Retinal pigment epithelial cell (primary cell): ENCODE measurements at regions not wholly inside any gene's neighbourhood (a gene's known extent, or its start where the extent isn't known, plus 50 kb on each side); places are given as distances from the start of the nearest gene placed in this dataset.

Experiments
- DNase-seq: peaks from one replicate; pipeline ENCODE4 v3.0.0-alpha.2; 2010; ENCODE audit warnings: low read depth
- H3K4me3 ChIP-seq: 2 replicates; pipeline ENCODE4 v1.5.1; 2011; ENCODE audit warnings: mild to moderate bottlenecking, low read length, control low read depth, moderate library complexity
- CTCF ChIP-seq: conservative IDR thresholded peaks from 2 replicates; pipeline ENCODE4 v1.5.1; 2011; ENCODE audit warnings: low read depth, low read length, control low read depth, inconsistent platforms

DNA sequence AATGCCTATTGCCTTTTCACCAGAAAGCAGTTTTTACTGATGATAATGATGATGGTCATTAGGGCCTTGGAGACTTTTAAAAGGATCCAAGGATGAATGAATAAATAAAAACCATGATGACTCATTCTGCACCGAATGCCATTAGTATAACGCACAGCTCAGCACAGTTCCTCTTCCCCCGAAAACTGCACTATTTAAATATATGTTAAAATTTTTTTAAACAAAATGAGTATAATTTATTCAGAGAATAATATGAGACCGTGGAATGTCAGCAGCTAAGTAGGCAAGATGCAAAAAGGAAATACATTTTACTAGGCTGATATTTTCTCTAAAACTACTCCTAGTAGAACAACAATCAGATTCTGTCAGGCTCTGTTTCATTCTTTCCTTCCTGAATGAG is 83.4 kb upstream of the NANOGP8 start:
- H3K4me3 ChIP-seq, result no peak overlapping the region
- no peak for DNase-seq

DNA sequence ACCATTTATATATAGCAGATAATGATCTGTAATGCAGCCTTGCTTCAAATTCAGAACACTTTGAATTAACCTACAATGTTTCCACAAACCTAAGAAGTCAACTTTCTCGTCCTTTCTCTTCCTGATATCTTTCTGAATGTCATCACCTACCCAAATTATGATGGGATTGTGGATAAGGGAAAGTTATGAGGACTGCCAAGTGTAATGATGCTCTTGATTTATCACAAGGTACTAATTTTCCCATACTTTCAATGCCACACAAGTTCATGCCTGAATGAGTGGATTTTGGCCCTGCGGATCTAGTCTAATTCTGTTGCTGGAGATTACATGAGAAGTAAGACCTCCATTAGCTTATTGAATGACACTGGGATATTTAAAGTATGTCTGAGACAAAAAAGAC is 82.6 kb upstream of the NANOGP8 start:
- TF ChIP-seq CTCF, result no peak
- H3K4me3 ChIP-seq, result no peak overlapping the region
- DNase-seq, result no peak

More for the DNA sequence above, 83.4 kb upstream of the NANOGP8 start:
- no peak for TF ChIP-seq CTCF

DNA sequence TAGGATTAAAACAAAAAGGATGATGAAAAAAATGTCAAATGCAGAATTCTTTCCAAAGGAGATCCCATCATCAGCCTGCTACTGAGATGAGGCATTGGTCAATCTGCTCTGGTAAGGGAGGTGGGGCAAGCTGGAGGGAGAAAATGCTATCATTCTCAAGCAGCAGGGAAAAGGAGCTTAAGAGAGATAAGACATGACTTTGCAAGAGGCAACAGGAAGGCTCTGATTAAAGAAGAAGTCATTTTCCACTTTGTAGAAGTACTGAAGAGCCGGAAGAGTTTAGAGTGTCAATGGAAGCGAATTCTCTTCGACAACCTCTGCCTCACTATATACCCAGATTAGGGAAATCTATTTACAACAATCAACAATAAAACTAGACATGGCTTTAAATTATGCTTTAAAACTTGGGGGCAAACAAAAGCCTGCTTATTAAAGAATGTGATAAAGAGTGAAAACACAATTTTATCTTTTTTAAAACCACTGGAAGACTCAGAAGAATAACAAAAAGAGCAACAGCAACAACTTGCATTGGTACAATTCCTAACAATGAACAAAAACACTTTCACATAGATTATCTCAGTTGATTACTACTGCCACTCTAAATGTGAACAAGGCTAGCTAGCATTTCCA is 81.8 kb upstream of the NANOGP8 start:
- TF ChIP-seq CTCF, result no peak
- H3K4me3 ChIP-seq, result no peak overlapping the region

GRCh38 chr15:35161694-35162093 is 76.6 kb upstream of the NANOGP8 start:
- no peak for TF ChIP-seq CTCF
- no peak for DNase-seq
- H3K4me3 ChIP-seq, result no peak overlapping the region

More for the DNA sequence above, 81.8 kb upstream of the NANOGP8 start:
- DNase-seq, result no peak

- TF ChIP-seq CTCF, result no peak
- DNase-seq, result no peak
- no peak overlapping the region for H3K4me3 ChIP-seq
Measured at GRCh38 chr15:35159170-35159569, 74.1 kb upstream of the NANOGP8 start.

DNA sequence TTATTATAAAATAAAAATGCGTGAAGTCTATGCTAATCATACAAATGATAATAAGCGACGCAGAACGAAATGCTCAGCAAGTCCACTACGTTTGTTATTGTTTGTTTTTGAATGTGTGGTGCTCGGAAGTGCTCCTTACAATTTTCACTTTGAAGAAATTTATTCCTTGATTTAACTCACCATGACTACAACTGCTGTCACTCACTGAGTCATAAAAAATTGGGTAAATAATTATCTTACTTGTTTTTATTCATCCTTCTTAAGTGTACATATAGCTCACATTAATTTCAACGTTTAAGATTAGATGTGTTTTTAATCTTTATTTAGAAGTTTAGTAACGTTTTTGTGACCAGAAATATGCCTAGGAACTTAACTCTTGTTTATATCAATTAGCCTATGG is 66.7 kb upstream of the NANOGP8 start:
- no peak for TF ChIP-seq CTCF
- no peak overlapping the region for H3K4me3 ChIP-seq
- no peak for DNase-seq

DNA sequence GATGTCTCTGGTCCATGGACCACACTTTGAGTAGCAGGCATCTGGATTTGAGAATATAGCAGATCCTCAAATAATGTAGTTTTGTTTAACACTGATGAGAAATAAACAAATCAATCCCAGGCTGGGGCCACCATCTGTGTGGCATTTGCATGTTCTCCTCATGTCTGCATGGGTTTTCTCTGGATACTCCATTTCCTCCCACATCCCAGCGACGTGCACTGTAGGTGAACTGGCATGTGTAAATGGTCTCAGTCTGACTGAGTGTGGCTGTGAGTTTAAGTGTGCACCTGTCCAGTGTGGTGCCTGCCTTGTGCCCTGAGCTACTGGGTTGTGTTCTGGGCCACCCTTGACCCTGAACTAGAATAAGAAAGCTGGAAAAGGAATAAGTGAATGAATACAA is 66.3 kb upstream of the NANOGP8 start:
- no peak overlapping the region for H3K4me3 ChIP-seq
- TF ChIP-seq CTCF, result no peak
- DNase-seq, result no peak
